Neural progenitor cell (in vitro differentiated cells): ENCODE measurements at regions not wholly inside any gene's neighbourhood (a gene's known extent, or its start where the extent isn't known, plus 50 kb on each side); places are given as distances from the start of the nearest gene placed in this dataset.

Experiments used
- EZH2 ChIP-seq: fragments of 200-600 bp; sonication (generic); IDR thresholded peaks from 2 replicates; pipeline ENCODE4 v1.6.1; 2017; ENCODE audit warnings: antibody characterized with exemption, mild to moderate bottlenecking, moderate library complexity
- TF ChIP-seq, protein P1 (sequence below): fragments of 200-600 bp; sonication (generic); IDR thresholded peaks from 2 replicates; pipeline ENCODE4 v1.5.1; 2017; ENCODE audit warnings: antibody characterized with exemption, mild to moderate bottlenecking

DNA sequence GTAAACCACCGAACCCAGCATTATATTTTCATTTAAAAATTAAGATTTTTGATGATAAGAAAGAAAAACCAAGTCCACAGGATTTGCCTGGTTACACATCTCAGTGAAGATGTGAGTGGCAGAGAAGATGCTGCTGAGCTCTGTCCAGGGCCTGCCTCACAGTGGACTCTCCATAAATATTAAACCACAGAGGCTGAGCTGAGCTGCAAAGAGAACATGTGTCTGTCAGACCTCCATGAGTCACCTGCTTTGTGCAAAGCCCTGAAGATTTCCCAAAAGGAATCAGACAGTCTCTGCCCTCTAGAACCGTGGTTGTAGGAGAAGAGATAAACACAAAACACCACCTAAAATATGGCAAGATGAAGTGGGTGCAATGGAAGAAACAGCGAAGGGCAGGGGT, 127.2 kb upstream of the TSC22D1 start:
- no peak for TF ChIP-seq EZH2
- TF ChIP-seq, protein P1, sequence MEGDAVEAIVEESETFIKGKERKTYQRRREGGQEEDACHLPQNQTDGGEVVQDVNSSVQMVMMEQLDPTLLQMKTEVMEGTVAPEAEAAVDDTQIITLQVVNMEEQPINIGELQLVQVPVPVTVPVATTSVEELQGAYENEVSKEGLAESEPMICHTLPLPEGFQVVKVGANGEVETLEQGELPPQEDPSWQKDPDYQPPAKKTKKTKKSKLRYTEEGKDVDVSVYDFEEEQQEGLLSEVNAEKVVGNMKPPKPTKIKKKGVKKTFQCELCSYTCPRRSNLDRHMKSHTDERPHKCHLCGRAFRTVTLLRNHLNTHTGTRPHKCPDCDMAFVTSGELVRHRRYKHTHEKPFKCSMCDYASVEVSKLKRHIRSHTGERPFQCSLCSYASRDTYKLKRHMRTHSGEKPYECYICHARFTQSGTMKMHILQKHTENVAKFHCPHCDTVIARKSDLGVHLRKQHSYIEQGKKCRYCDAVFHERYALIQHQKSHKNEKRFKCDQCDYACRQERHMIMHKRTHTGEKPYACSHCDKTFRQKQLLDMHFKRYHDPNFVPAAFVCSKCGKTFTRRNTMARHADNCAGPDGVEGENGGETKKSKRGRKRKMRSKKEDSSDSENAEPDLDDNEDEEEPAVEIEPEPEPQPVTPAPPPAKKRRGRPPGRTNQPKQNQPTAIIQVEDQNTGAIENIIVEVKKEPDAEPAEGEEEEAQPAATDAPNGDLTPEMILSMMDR: no peak
